GM12878 (cell line): ENCODE measurements at regions not wholly inside any gene's neighbourhood (a gene's known extent, or its start where the extent isn't known, plus 50 kb on each side); places are given as distances from the start of the nearest gene placed in this dataset.

Experiments used
- ATAC-seq: fragments of 200-7000 bp; cut with Tn5 transposase; 3 replicates; pipeline ENCODE4 v1.9.1; 2020; ENCODE audit warnings: mild to moderate bottlenecking, moderate library complexity
- BruUV-seq: library from RNA; stranded (reverse); fragments of 400-500 nt; replicated peaks from 2 replicates; lab custom pipeline; 2021; lab: Mats Ljungman, UMichigan
- CTCF ChIA-PET: fragments of 300-600 bp; sonication (Branson Sonifier 250); formaldehyde crosslinking; extraction: SDS; loops from one replicate; lab custom pipeline; 2021; ENCODE audit warnings: inconsistent platforms; lab: Yijun Ruan, JAX
- POLR2A ChIA-PET: fragments of 350-600 bp; formaldehyde crosslinking; extraction: SDS; loops from one replicate; lab custom pipeline; 2021; ENCODE audit warnings: inconsistent platforms; lab: Charles Lee
- RAD21 ChIA-PET: fragments of 300-600 bp; sonication (Branson Sonifier 250); formaldehyde crosslinking; loops from one replicate; lab custom pipeline; 2023; ENCODE audit warnings: antibody characterized with exemption; ENCODE audit not compliant: unreplicated experiment; lab: Charles Lee
- SMC1A ChIA-PET: fragments of 300-600 bp; sonication (Branson Sonifier 250); formaldehyde crosslinking; loops from one replicate; lab custom pipeline; 2023; ENCODE audit not compliant: unreplicated experiment, uncharacterized antibody; lab: Charles Lee
- DNase-seq: peaks from one replicate; pipeline ENCODE4 v3.0.0-alpha.2; 2011; ENCODE audit warnings: low read depth, low spot score
- FAIRE-seq: peaks from 3 replicates; lab custom pipeline; 2011; peaks lifted over from hg19 to GRCh38; lab: Jason Lieb, UNC
- H2AFZ ChIP-seq: 2 replicates; pipeline ENCODE4 v1.6.0; 2011; ENCODE audit warnings: low read depth, low read length, control low read depth; ENCODE audit not compliant: control insufficient read depth
- H3K27ac ChIP-seq: 2 replicates; pipeline ENCODE4 v1.5.1; 2011; ENCODE audit warnings: control low read depth; ENCODE audit not compliant: control insufficient read depth, insufficient read depth
- H3K27me3 ChIP-seq, 2 experiments: replicated peaks in 1 of 2; 2 replicates each; pipeline versions ENCODE4 v1.6.0 to v1.6.1; 2011; ENCODE audit warnings: low read length in 1 of 2; ENCODE audit not compliant: control insufficient read depth in 2 of 2, insufficient read depth in 2 of 2
- H3K36me3 ChIP-seq, 2 experiments: 2 replicates each; pipeline ENCODE4 v1.5.1; 2011; ENCODE audit warnings: low read length in 1 of 2; ENCODE audit not compliant: control insufficient read depth in 2 of 2, insufficient read depth in 2 of 2
- H3K4me1 ChIP-seq: 2 replicates; pipeline ENCODE4 v1.6.1; 2011; ENCODE audit warnings: mild to moderate bottlenecking, low read length, moderate library complexity, mixed read lengths; ENCODE audit not compliant: control insufficient read depth, insufficient read depth
- H3K4me2 ChIP-seq: 2 replicates; pipeline ENCODE4 v1.6.0; 2011; ENCODE audit warnings: control low read depth; ENCODE audit not compliant: control insufficient read depth, insufficient read depth
- H3K4me3 ChIP-seq: fragments of 200-600 bp; sonication (generic); 2 replicates; pipeline ENCODE4 v1.5.1; 2016
- H3K79me2 ChIP-seq: 2 replicates; pipeline ENCODE4 v1.6.0; 2011; ENCODE audit warnings: low read length; ENCODE audit not compliant: control insufficient read depth, insufficient read depth
- H3K9ac ChIP-seq: 2 replicates; pipeline ENCODE4 v1.8.0; 2011; ENCODE audit warnings: low read length, control low read depth, mixed read lengths; ENCODE audit not compliant: control insufficient read depth, insufficient read depth
- H3K9me3 ChIP-seq: replicated peaks from 3 replicates; pipeline ENCODE4 v1.5.1; 2011; ENCODE audit warnings: mild to moderate bottlenecking, low read length; ENCODE audit not compliant: control insufficient read depth, insufficient read depth
- H4K20me1 ChIP-seq: 2 replicates; pipeline ENCODE4 v1.6.0; 2011; ENCODE audit not compliant: control insufficient read depth, insufficient read depth
- ATF3 ChIP-seq: IDR thresholded peaks from 2 replicates; pipeline ENCODE4 v1.6.1; 2011; ENCODE audit warnings: low read depth, mild to moderate bottlenecking, low read length, moderate library complexity, borderline replicate concordance; ENCODE audit errors: extremely low read depth
- ETV6 ChIP-seq, 2 experiments: fragments of 450-650 bp in 1 of 2; IDR thresholded peaks in 1 of 2; conservative IDR thresholded peaks in 1 of 2; 2 replicates each; pipeline ENCODE4 v1.6.1; 2014; ENCODE audit warnings: antibody characterized with exemption in 1 of 2, borderline replicate concordance in 1 of 2, low read depth in 1 of 2, mild to moderate bottlenecking in 1 of 2, moderate library complexity in 1 of 2
- FOXK2 ChIP-seq: fragments of 450-650 bp; IDR thresholded peaks from 2 replicates; pipeline ENCODE4 v1.6.1; 2017; ENCODE audit warnings: mild to moderate bottlenecking, moderate library complexity
- NBN ChIP-seq: fragments of 450-650 bp; IDR thresholded peaks from 2 replicates; pipeline ENCODE4 v1.6.1; 2016
- NFIC ChIP-seq: IDR thresholded peaks from 2 replicates; pipeline ENCODE4 v1.6.1; 2012; ENCODE audit warnings: low read depth, mild to moderate bottlenecking, inconsistent platforms, low read length, moderate library complexity
- POLR2AphosphoS2 ChIP-seq: IDR thresholded peaks from 2 replicates; pipeline ENCODE4 v1.6.1; 2011; ENCODE audit warnings: low read depth, mild to moderate bottlenecking, low read length, improper control_type of control experiment, moderate library complexity
- RFX5 ChIP-seq: IDR thresholded peaks from 2 replicates; pipeline ENCODE4 v1.6.1; 2011; ENCODE audit warnings: low read depth, low read length, improper control_type of control experiment
- SPI1 ChIP-seq: IDR thresholded peaks from 2 replicates; pipeline ENCODE4 v1.6.1; 2011; ENCODE audit warnings: low read depth, mild to moderate bottlenecking, low read length, moderate library complexity, borderline replicate concordance; ENCODE audit not compliant: insufficient read depth
- SREBF2 ChIP-seq: IDR thresholded peaks from 2 replicates; pipeline ENCODE4 v1.6.1; 2012; ENCODE audit warnings: mild to moderate bottlenecking, low read length
- TAF1 ChIP-seq: IDR thresholded peaks from 2 replicates; pipeline ENCODE4 v1.6.1; 2011; ENCODE audit warnings: mild to moderate bottlenecking, low read depth, low read length, borderline replicate concordance
- TCF12 ChIP-seq: IDR thresholded peaks from 2 replicates; pipeline ENCODE4 v1.6.1; 2011; ENCODE audit warnings: low read depth, mild to moderate bottlenecking, low read length
- ZNF217 ChIP-seq: fragments of 450-650 bp; IDR thresholded peaks from 2 replicates; pipeline ENCODE4 v1.6.1; 2017; ENCODE audit warnings: antibody characterized with exemption, mild to moderate bottlenecking
- ZNF592 ChIP-seq: fragments of 450-650 bp; IDR thresholded peaks from 2 replicates; pipeline ENCODE4 v1.6.1; 2017; ENCODE audit warnings: mild to moderate bottlenecking, moderate library complexity
- ZSCAN29 ChIP-seq: fragments of 450-650 bp; IDR thresholded peaks from 2 replicates; pipeline ENCODE4 v1.6.1; 2017; ENCODE audit warnings: mild to moderate bottlenecking, moderate library complexity
- WGBS: methylation state at CpG from one replicate; pipeline ENCODE4 v1.1.6; 2016; ENCODE audit warnings: low lambda C conversion rate; ENCODE audit not compliant: insufficient replicate concordance, insufficient coverage; ENCODE audit errors: missing lambda C conversion rate; 5-methylcytosine and 5-hydroxymethylcytosine counted together
- in situ Hi-C: fragments of 300-500 bp; cut with MboI; formaldehyde crosslinking; loops from 9 replicates; pipeline ENCODE4 v1.14.3; 2018; ENCODE audit warnings: mixed read lengths
- intact Hi-C: fragments of 100-400 bp; cut with micrococcal nuclease; formaldehyde crosslinking; loops from one replicate; pipeline ENCODE4 v1.14.2; 2022; ENCODE audit not compliant: unreplicated experiment
- TF ChIP-seq, protein P1 (sequence below), 3 experiments: IDR thresholded peaks in 2 of 3; conservative IDR thresholded peaks in 1 of 3; 2 replicates each; pipeline ENCODE4 v1.5.1; 2011; ENCODE audit warnings: low read depth in 3 of 3, low read length in 3 of 3, mild to moderate bottlenecking in 3 of 3, control low read depth in 2 of 3, moderate library complexity in 2 of 3, inconsistent platforms in 1 of 3, mixed read lengths in 1 of 3; ENCODE audit not compliant: control insufficient read depth in 2 of 3, insufficient read depth in 1 of 3; ENCODE audit errors: extremely low read depth in 1 of 3
- TF ChIP-seq, protein P2 (sequence below): IDR thresholded peaks from 2 replicates; pipeline ENCODE4 v1.6.1; 2012; ENCODE audit warnings: low read depth, low read length, improper control_type of control experiment

DNA sequence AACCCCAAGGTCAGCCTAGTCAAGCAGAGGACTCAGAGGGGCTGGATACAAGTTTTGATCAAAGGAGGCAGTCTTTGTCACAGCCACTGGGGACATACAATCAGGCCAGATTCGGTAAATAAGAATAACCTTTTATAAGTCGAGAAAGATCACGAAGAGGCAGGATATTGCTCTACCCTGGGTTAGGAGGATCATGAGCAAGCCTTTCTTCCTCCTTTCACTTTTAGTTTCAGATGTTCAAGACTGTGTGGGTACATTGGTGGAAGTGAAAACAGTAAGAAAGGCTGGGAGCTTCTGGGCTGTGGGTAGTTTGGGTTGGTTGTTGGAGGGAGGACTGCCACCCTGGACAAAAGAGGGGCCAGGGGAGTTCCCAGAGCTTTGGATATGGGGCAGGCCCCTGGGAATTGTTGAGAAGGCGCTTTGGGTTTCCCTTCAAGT is 127.7 kb downstream of the SNAPC1 start (continued):
- TF ChIP-seq, protein P1, sequence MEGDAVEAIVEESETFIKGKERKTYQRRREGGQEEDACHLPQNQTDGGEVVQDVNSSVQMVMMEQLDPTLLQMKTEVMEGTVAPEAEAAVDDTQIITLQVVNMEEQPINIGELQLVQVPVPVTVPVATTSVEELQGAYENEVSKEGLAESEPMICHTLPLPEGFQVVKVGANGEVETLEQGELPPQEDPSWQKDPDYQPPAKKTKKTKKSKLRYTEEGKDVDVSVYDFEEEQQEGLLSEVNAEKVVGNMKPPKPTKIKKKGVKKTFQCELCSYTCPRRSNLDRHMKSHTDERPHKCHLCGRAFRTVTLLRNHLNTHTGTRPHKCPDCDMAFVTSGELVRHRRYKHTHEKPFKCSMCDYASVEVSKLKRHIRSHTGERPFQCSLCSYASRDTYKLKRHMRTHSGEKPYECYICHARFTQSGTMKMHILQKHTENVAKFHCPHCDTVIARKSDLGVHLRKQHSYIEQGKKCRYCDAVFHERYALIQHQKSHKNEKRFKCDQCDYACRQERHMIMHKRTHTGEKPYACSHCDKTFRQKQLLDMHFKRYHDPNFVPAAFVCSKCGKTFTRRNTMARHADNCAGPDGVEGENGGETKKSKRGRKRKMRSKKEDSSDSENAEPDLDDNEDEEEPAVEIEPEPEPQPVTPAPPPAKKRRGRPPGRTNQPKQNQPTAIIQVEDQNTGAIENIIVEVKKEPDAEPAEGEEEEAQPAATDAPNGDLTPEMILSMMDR (IDR thresholded peaks at IDR 0.05 in 2 of 3, conservative IDR thresholded peaks at IDR 0.05 in 1 of 3; ENCODE audit: control insufficient read depth in 2 of 3, extremely low read depth in 1 of 3, insufficient read depth in 1 of 3, low read depth in 3 of 3, low read length in 3 of 3) = peak in 2 of 3 experiments; percentile 22 to 38; a peak in 2 of 6 replicates
- no peak for TF ChIP-seq FOXK2
- TF ChIP-seq RFX5 = no peak
- TF ChIP-seq ETV6 (conservative IDR thresholded peaks at IDR 0.05 in 1 of 2, IDR thresholded peaks at IDR 0.05 in 1 of 2; ENCODE audit: borderline replicate concordance in 1 of 2, low read depth in 1 of 2) = no peak; a peak in 1 of 4 replicates

DNA sequence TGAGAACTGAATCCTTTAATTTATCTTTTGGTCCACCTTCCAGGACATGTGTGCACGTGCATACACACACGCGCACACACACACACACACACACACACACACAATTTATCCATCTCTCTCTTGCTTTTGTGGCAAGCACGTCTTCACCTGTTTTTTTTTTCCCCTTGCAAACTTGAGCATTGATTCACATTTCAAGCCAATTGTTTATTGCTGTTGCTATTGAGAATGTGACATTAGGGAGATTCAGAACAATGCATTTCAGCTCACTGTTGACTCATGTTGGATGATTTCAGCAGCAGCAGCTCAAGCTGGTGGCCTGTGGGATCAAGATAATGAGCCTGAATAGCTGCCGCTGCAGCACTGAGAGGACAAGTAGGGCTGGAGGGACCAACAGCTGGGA is 128.9 kb downstream of the SNAPC1 start:
- H3K4me3 ChIP-seq = no peak overlapping the region
- CTCF ChIA-PET = interaction anchor here (0.6 to 9.8 kb wide), 13 partner anchors 8 to 410 kb away, joined by 3 to 170 read pairs (median 4); no protein-coding TSS in a partner anchor
- SMC1A ChIA-PET = interaction anchor here (1.1 to 4.6 kb wide), 11 partner anchors 13 to 412 kb away, joined by 4 to 30 read pairs (median 6); no protein-coding TSS in a partner anchor
- H4K20me1 ChIP-seq = no peaks in the 10 kb centered on the region
- peaks cover 18% of the 10 kb centered on the region for H3K4me1 ChIP-seq
- H3K27me3 ChIP-seq = no peaks in the 10 kb centered on the region
- no peaks in the 10 kb centered on the region for H3K9me3 ChIP-seq
- no peak overlapping the region for H3K27ac ChIP-seq
- H3K4me2 ChIP-seq = no peak overlapping the region
- DNase-seq = no peak
- H2AFZ ChIP-seq = no peak overlapping the region
- intact Hi-C loops = loop anchor here (2.0 kb wide), 1 partner anchor 18 kb away; no protein-coding TSS in a partner anchor
- no peak overlapping the region for H3K9ac ChIP-seq
- RAD21 ChIA-PET = interaction anchor here (0.7 to 8.9 kb wide), 7 partner anchors 15 to 242 kb away, joined by 3 to 122 read pairs (median 6); no protein-coding TSS in a partner anchor
- BruUV-seq = no TSS peak
- POLR2A ChIA-PET = no interaction called here
- FAIRE-seq = no peak
- in situ Hi-C loops = loop anchor here (10.0 kb wide), 1 partner anchor 234 kb away; no protein-coding TSS in a partner anchor
- no peak for ATAC-seq
- H3K36me3 ChIP-seq = no peaks in the 10 kb centered on the region
- no peaks in the 10 kb centered on the region for H3K79me2 ChIP-seq
- WGBS = 69% methylated on average over 4 of the region's 5 CpGs
- TF ChIP-seq NFIC (no peak), SPI1 (no peak), POLR2AphosphoS2 (no peak), ZSCAN29 (no peak), SREBF2 (no peak), TCF12 (no peak), ZNF592 (no peak), ATF3 (no peak), NBN (no peak), TAF1 (no peak), ZNF217 (no peak)
- TF ChIP-seq, protein P2, sequence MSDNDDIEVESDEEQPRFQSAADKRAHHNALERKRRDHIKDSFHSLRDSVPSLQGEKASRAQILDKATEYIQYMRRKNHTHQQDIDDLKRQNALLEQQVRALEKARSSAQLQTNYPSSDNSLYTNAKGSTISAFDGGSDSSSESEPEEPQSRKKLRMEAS = no peak
